PC-9 (cell line): ENCODE measurements at regions not wholly inside any gene's neighbourhood (a gene's known extent, or its start where the extent isn't known, plus 50 kb on each side); places are given as distances from the start of the nearest gene placed in this dataset.

ENCODE experiments used
- BruUV-seq: library from RNA; stranded (reverse); fragments of 400-500 nt; replicated peaks from 2 replicates; lab custom pipeline; 2021; lab: Mats Ljungman, UMichigan
- CTCF ChIA-PET: fragments of 300-600 bp; sonication (Branson Sonifier 250); formaldehyde crosslinking; loops from one replicate; lab custom pipeline; 2022; ENCODE audit warnings: antibody characterized with exemption; lab: Charles Lee
- POLR2A ChIA-PET: fragments of 300-600 bp; sonication (Branson Sonifier 250); formaldehyde crosslinking; loops from one replicate; lab custom pipeline; 2022; ENCODE audit warnings: antibody characterized with exemption; ENCODE audit not compliant: unreplicated experiment; lab: Charles Lee
- DNase-seq, 2 experiments: peaks; one replicate each; pipeline versions ENCODE4 v3.0.0 to v3.0.0-alpha.2; 2015 to 2022; ENCODE audit warnings: mixed read lengths in 1 of 2
- H2AFZ ChIP-seq: fragments of 200-600 bp; sonication (generic); 2 replicates; pipeline ENCODE4 v1.8.1; 2017; ENCODE audit warnings: antibody characterized with exemption
- H3F3A ChIP-seq: fragments of 200-600 bp; sonication (generic); 2 replicates; pipeline ENCODE4 v1.8.1; 2017; ENCODE audit warnings: antibody characterized with exemption, mild to moderate bottlenecking, low read depth; ENCODE audit not compliant: insufficient read depth
- H3K27ac ChIP-seq: fragments of 200-600 bp; sonication (generic); 2 replicates; pipeline ENCODE4 v1.6.1; 2016; ENCODE audit warnings: mixed run types
- H3K27me3 ChIP-seq: fragments of 200-600 bp; sonication (generic); 2 replicates; pipeline ENCODE4 v1.6.1; 2016; ENCODE audit warnings: low read depth, mixed run types; ENCODE audit not compliant: insufficient read depth
- H3K36me3 ChIP-seq: fragments of 200-600 bp; sonication (generic); 2 replicates; pipeline ENCODE4 v1.6.1; 2016; ENCODE audit warnings: low read depth, mixed run types
- H3K4me1 ChIP-seq: fragments of 200-600 bp; sonication (generic); replicated peaks from 2 replicates; pipeline ENCODE4 v1.6.1; 2016; ENCODE audit warnings: mixed run types; ENCODE audit not compliant: insufficient read depth
- H3K4me2 ChIP-seq: fragments of 200-600 bp; sonication (generic); 2 replicates; pipeline ENCODE4 v1.6.1; 2017; ENCODE audit warnings: mixed run types
- H3K4me3 ChIP-seq: fragments of 200-600 bp; sonication (generic); 2 replicates; pipeline ENCODE4 v1.6.1; 2016; ENCODE audit warnings: mixed run types
- H3K79me2 ChIP-seq: fragments of 200-600 bp; sonication (generic); 2 replicates; pipeline ENCODE4 v1.6.1; 2017; ENCODE audit warnings: low read depth, mixed run types
- H3K9me2 ChIP-seq: fragments of 200-600 bp; sonication (generic); 2 replicates; pipeline ENCODE4 v1.8.1; 2017; ENCODE audit warnings: mild to moderate bottlenecking; ENCODE audit not compliant: insufficient read depth
- H3K9me3 ChIP-seq: fragments of 200-600 bp; sonication (generic); 2 replicates; pipeline ENCODE4 v1.8.1; 2016; ENCODE audit warnings: low read depth; ENCODE audit not compliant: insufficient read depth
- H4K20me1 ChIP-seq: fragments of 200-600 bp; sonication (generic); 2 replicates; pipeline ENCODE4 v1.8.1; 2017; ENCODE audit not compliant: insufficient read depth
- CTCF ChIP-seq: fragments of 200-600 bp; sonication (generic); conservative IDR thresholded peaks from 2 replicates; pipeline ENCODE4 v1.6.1; 2017; ENCODE audit warnings: mixed run types, antibody characterized with exemption, mild to moderate bottlenecking, moderate library complexity
- EZH2 ChIP-seq: fragments of 200-600 bp; sonication (generic); IDR thresholded peaks from 2 replicates; pipeline ENCODE4 v1.8.0; 2017; ENCODE audit warnings: antibody characterized with exemption, low read depth
- intact Hi-C: fragments of 100-400 bp; cut with micrococcal nuclease; formaldehyde crosslinking; loops from one replicate; pipeline ENCODE4 v1.10.0; 2022; ENCODE audit not compliant: unreplicated experiment

- POLR2A ChIA-PET = interaction anchor here (0.6 kb wide), 1 partner anchor 318 kb away, joined by 3 read pairs; the partner anchor contains the start of gene MID1
- no TSS peak for BruUV-seq
- no peaks in the 10 kb centered on the region for H4K20me1 ChIP-seq
These were observed 172.7 kb upstream of the HCCS start for GRCh38 chrX:10938365-10938923.

DNA sequence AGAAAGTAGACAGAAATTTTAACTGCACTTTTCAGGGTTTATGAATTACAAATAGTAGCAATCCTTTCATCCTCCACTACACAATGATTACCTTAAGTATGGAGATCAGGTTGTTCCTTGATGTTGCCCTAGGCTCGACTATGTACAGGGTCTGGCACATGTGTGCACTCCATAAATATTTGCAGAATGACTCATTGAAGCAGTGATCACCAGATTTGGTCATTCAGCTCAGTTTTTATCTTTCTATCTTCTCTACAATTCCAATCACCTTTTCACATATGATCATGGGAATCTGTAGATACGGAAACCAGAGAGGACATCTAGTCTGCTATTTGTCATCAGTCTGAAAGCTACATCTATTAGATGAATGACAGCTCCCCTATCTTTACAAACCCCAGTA, 171.7 kb upstream of the HCCS start:
- no peak overlapping the region for H2AFZ ChIP-seq
- H3K27ac ChIP-seq = no peak overlapping the region

More at GRCh38 chrX:10938365-10938923, 172.7 kb upstream of the HCCS start:
- intact Hi-C loops = no loop called here
- H3K4me2 ChIP-seq = no peak overlapping the region
- no peak overlapping the region for H3K4me3 ChIP-seq
- no peak overlapping the region for H3K27ac ChIP-seq
- H3K9me3 ChIP-seq = no peaks in the 10 kb centered on the region
- CTCF ChIA-PET = interaction anchor here (0.7 kb wide), 1 partner anchor 971 kb away, joined by 11 read pairs; the partner anchor contains the start of gene CLDN34
- H3K9me2 ChIP-seq = no peaks in the 10 kb centered on the region
- TF ChIP-seq CTCF = no peak
- no peak for TF ChIP-seq EZH2
- H3K79me2 ChIP-seq = no peaks in the 10 kb centered on the region
- H3K36me3 ChIP-seq = no peaks in the 10 kb centered on the region
- no peak overlapping the region for H2AFZ ChIP-seq
- H3F3A ChIP-seq = no peaks in the 10 kb centered on the region
- no peaks in the 10 kb centered on the region for H3K4me1 ChIP-seq
- no peak for DNase-seq
- H3K27me3 ChIP-seq = no peaks in the 10 kb centered on the region

DNA sequence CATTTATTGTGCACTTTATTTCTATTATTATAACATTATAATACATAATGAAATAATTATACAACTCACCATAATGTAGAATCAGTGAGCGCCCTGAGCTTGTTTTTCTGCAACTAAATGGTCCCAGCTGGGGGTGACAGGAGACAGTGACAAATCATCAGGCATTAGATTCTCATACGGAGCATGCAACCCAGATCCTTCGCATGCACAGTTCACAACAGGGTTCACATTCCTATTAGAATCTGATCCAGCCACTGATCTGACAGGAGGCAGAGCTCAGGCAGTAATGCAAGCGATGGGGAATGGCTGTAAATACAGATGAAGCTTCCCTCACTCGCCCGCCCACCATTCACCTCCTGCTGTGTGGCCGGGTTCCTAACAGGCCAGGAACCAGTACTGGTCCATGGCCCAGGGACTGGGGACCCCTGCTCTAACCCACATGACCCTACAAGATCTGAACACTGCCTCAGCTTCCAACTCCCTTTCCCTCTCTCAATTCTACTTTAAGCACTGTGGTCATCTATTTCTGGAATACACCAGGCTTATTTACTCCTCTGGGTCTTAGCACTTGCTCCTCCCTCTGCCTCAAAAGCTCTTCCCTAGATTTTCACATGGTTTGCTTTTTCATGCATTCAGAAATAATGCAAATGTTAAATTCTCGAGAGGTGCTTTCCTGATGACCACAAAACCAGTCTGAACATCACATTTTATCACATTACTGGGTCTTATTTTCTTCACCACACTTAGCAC, 166.8 kb upstream of the HCCS start:
- TF ChIP-seq CTCF (no peak), EZH2 (no peak)
- ChIA-PET POLR2A (no interaction called here), CTCF (no interaction called here)
- H3K27me3 ChIP-seq = no peaks in the 10 kb centered on the region
- H3K4me3 ChIP-seq = no peak overlapping the region
- no peaks in the 10 kb centered on the region for H3F3A ChIP-seq
- H3K9me3 ChIP-seq = no peaks in the 10 kb centered on the region
- H3K27ac ChIP-seq = no peak overlapping the region
- no peak overlapping the region for H3K4me2 ChIP-seq
- no peaks in the 10 kb centered on the region for H4K20me1 ChIP-seq
- H2AFZ ChIP-seq = no peak overlapping the region
- no peaks in the 10 kb centered on the region for H3K4me1 ChIP-seq
- H3K79me2 ChIP-seq = no peaks in the 10 kb centered on the region
- intact Hi-C loops = no loop called here
- no TSS peak for BruUV-seq
- no peaks in the 10 kb centered on the region for H3K36me3 ChIP-seq
- H3K9me2 ChIP-seq = no peaks in the 10 kb centered on the region
- no peak for DNase-seq

More for the DNA sequence above, 171.7 kb upstream of the HCCS start:
- Histone ChIP-seq H3F3A (no peaks in the 10 kb centered on the region), H3K79me2 (no peaks in the 10 kb centered on the region), H3K4me3 (no peak overlapping the region), H3K36me3 (no peaks in the 10 kb centered on the region), H3K9me2 (no peaks in the 10 kb centered on the region), H3K9me3 (no peaks in the 10 kb centered on the region), H3K27me3 (no peaks in the 10 kb centered on the region), H3K4me1 (no peaks in the 10 kb centered on the region), H3K4me2 (no peak overlapping the region), H4K20me1 (no peaks in the 10 kb centered on the region)
- ChIA-PET POLR2A (interaction anchor here (0.6 kb wide), 1 partner anchor 319 kb away, joined by 3 read pairs; the partner anchor contains the start of gene MID1), CTCF (no interaction called here)
- no peak for DNase-seq
- intact Hi-C loops = no loop called here
- no peak for TF ChIP-seq CTCF
- no peak for TF ChIP-seq EZH2
- no TSS peak for BruUV-seq
